ENCODE measurements at regions not wholly inside any gene's neighbourhood (a gene's known extent, or its start where the extent isn't known, plus 50 kb on each side); places are given as distances from the start of the nearest gene placed in this dataset.

DNA sequence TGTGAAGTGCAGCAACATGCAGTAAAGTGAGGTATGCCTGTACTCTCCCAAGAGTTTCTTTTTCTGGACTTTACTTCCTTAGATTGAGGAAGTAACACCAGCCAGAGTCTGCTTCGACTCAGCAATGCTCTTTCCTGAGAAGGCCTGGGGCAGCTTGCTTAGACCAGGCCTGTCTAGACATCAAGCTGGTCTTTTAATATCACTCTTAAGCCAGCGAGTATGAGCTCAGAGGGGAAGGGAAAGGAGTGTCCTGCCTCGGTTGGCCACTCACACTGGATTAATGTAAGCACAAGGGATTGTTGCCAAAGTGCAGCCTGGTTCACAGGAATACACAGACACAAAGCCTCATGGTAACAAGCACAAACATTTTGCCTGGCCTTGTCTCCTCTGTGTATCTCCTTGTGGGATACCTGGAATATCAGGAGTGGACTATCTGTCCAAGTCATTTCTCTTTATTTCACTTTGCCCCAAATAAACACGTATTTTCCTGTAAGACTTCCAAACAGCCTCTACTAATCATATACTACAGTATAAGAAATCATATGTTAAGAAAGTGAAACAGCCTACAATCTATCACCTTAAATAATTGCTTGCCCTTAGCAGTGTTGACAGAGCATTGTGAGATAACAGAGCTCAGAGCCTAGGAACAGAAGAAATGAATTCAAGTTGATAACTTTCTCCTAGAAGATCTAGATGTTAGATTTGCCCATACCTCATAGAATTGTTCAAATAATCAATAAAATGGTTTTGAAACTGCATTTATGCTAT lies 121.2 kb upstream of the DAAM1 start (continued):
- TF ChIP-seq, protein P1, sequence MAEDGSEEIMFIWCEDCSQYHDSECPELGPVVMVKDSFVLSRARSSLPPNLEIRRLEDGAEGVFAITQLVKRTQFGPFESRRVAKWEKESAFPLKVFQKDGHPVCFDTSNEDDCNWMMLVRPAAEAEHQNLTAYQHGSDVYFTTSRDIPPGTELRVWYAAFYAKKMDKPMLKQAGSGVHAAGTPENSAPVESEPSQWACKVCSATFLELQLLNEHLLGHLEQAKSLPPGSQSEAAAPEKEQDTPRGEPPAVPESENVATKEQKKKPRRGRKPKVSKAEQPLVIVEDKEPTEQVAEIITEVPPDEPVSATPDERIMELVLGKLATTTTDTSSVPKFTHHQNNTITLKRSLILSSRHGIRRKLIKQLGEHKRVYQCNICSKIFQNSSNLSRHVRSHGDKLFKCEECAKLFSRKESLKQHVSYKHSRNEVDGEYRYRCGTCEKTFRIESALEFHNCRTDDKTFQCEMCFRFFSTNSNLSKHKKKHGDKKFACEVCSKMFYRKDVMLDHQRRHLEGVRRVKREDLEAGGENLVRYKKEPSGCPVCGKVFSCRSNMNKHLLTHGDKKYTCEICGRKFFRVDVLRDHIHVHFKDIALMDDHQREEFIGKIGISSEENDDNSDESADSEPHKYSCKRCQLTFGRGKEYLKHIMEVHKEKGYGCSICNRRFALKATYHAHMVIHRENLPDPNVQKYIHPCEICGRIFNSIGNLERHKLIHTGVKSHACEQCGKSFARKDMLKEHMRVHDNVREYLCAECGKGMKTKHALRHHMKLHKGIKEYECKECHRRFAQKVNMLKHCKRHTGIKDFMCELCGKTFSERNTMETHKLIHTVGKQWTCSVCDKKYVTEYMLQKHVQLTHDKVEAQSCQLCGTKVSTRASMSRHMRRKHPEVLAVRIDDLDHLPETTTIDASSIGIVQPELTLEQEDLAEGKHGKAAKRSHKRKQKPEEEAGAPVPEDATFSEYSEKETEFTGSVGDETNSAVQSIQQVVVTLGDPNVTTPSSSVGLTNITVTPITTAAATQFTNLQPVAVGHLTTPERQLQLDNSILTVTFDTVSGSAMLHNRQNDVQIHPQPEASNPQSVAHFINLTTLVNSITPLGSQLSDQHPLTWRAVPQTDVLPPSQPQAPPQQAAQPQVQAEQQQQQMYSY (CRISPR knock-in tag; IDR thresholded peaks at IDR 0.05): 0 out of 2 replicates have a peak, but pooled peaks have one; percentile 43

DNA sequence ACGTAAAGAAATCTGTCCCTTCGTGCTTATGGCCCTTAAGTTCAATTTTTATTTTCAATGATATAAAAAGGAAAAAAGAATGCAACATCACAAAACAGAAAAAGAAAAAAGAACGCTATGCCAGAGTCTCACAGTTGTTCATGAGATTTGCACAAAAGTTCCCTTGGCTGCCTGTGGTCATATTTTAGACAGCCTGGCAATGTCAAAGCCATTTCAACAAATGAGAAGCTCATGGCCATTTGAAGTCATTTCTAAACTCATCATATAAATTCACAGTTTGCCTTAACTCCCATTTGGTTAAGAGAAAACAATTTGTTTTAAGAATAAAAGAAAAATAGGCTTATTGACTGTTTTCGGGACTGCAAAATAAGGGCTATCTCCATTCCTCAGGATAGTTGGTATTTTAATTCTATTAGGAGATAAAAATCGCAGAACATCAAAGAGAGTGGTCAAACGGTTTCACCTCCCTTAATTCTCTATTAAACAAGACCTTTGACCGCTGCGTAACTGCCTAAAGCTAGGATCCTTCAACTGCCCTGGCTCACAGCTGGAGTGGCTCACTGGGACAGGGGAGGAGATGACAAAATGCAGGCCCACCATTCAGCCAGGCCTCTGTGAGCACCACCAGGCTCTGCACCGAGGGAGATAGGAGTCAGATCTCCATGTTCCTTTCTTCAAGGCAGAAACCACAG lies 119.2 kb upstream of the DAAM1 start:
- Histone ChIP-seq H3K9me3 (ENCODE audit: low read length) (no peaks in the 10 kb centered on the region), H3K36me3 (replicated peaks in 1 of 2; ENCODE audit: control insufficient read depth in 1 of 2, insufficient read depth in 2 of 2, low read length in 2 of 2) (no peaks in the 10 kb centered on the region), H3K9ac (ENCODE audit: insufficient read depth, low read depth, low read length) (no peak overlapping the region), H3K27me3 (ENCODE audit: control insufficient read depth in 1 of 2, insufficient read depth in 2 of 2, low read length in 2 of 2) (0 out of 5 replicates have a peak, but pooled peaks cover 1% of the 10 kb centered on the region in 2 experiments), H3K79me2 (ENCODE audit: insufficient read depth, low read length) (no peaks in the 10 kb centered on the region), H2AFZ (ENCODE audit: low read length) (no peak overlapping the region), H3K4me2 (ENCODE audit: low read depth, low read length) (peak overlapping the region; percentile 52), H3K4me1 (ENCODE audit: insufficient read depth, low read length) (peaks cover 18% of the 10 kb centered on the region), H3K27ac (ENCODE audit: extremely low read length, insufficient read depth, low read length) (no peak overlapping the region), H4K20me1 (ENCODE audit: insufficient read depth, low read length) (no peaks in the 10 kb centered on the region), H3K4me3 (replicated peaks in 1 of 3; ENCODE audit: insufficient read depth in 1 of 3, low read depth in 2 of 3, low read length in 3 of 3) (no peak overlapping the region)
- DNase-seq (ENCODE audit: low spot score) (peak; percentile 77), ATAC-seq (peak; percentile 99), FAIRE-seq (peak; percentile 78)
- WGBS (ENCODE audit: low lambda C conversion rate): under 1% methylated on average over 8 of the region's 9 CpGs
- intact Hi-C loops (cut with micrococcal nuclease; ENCODE audit: unreplicated experiment) (no loop called here), in situ Hi-C loops (cut with HindIII; ENCODE audit: extremely low pct_ligation_motif_present, low pct_unique_long_range_greater_than_20kb) (no loop called here)
- ChIA-PET CTCF (ENCODE audit: low intra/inter-chr PET ratio, low total read pairs) (no interaction called here), POLR2A (no interaction called here)
- no TSS peak for BruUV-seq (replicated peaks)
- TF ChIP-seq CBFB (CRISPR knock-in tag; IDR thresholded peaks at IDR 0.05): peak; percentile 78; the same call in 1 of the 2 replicates
- no peak for TF ChIP-seq ZNF546 (CRISPR knock-in tag; conservative IDR thresholded peaks at IDR 0.05)
- peak; percentile 73 for TF ChIP-seq TCF7L2 (IDR thresholded peaks at IDR 0.05; ENCODE audit: low read depth, low read length)
- TF ChIP-seq, protein P2, sequence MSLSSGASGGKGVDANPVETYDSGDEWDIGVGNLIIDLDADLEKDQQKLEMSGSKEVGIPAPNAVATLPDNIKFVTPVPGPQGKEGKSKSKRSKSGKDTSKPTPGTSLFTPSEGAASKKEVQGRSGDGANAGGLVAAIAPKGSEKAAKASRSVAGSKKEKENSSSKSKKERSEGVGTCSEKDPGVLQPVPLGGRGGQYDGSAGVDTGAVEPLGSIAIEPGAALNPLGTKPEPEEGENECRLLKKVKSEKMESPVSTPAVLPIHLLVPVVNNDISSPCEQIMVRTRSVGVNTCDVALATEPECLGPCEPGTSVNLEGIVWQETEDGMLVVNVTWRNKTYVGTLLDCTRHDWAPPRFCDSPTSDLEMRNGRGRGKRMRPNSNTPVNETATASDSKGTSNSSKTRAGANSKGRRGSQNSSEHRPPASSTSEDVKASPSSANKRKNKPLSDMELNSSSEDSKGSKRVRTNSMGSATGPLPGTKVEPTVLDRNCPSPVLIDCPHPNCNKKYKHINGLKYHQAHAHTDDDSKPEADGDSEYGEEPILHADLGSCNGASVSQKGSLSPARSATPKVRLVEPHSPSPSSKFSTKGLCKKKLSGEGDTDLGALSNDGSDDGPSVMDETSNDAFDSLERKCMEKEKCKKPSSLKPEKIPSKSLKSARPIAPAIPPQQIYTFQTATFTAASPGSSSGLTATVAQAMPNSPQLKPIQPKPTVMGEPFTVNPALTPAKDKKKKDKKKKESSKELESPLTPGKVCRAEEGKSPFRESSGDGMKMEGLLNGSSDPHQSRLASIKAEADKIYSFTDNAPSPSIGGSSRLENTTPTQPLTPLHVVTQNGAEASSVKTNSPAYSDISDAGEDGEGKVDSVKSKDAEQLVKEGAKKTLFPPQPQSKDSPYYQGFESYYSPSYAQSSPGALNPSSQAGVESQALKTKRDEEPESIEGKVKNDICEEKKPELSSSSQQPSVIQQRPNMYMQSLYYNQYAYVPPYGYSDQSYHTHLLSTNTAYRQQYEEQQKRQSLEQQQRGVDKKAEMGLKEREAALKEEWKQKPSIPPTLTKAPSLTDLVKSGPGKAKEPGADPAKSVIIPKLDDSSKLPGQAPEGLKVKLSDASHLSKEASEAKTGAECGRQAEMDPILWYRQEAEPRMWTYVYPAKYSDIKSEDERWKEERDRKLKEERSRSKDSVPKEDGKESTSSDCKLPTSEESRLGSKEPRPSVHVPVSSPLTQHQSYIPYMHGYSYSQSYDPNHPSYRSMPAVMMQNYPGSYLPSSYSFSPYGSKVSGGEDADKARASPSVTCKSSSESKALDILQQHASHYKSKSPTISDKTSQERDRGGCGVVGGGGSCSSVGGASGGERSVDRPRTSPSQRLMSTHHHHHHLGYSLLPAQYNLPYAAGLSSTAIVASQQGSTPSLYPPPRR (CRISPR knock-in tag; IDR thresholded peaks at IDR 0.05; ENCODE audit: borderline replicate concordance): peak; percentile 66; the same call in 1 of the 2 replicates
- peak; percentile 78 for TF ChIP-seq MIXL1 (CRISPR knock-in tag; IDR thresholded peaks at IDR 0.05)
- peak; percentile 70; the same call in 1 of the 2 replicates for TF ChIP-seq HNF4G (IDR thresholded peaks at IDR 0.05; ENCODE audit: borderline replicate concordance, low read depth, low read length)
- TF ChIP-seq HNF4G (CRISPR knock-in tag; IDR thresholded peaks at IDR 0.05; ENCODE audit: borderline replicate concordance, low read depth): no peak
- peak; percentile 7 for TF ChIP-seq ZFP36 (IDR thresholded peaks at IDR 0.05; ENCODE audit: borderline replicate concordance, low read depth, low read length, partially characterized antibody)
- peak; percentile 55; the same call in 1 of the 2 replicates for TF ChIP-seq HDAC2 (CRISPR knock-in tag; IDR thresholded peaks at IDR 0.05)
- no peak for TF ChIP-seq JARID2 (CRISPR knock-in tag; IDR thresholded peaks at IDR 0.05; ENCODE audit: insufficient replicate concordance)
- no peak for TF ChIP-seq SIX1 (CRISPR knock-in tag; IDR thresholded peaks at IDR 0.05; ENCODE audit: borderline replicate concordance)
- peak; percentile 86 for TF ChIP-seq HNF4A (CRISPR knock-in tag; IDR thresholded peaks at IDR 0.05)

Measured in HepG2 (cell line).